WTC11 (cell line): ENCODE measurements at regions not wholly inside any gene's neighbourhood (a gene's known extent, or its start where the extent isn't known, plus 50 kb on each side); places are given as distances from the start of the nearest gene placed in this dataset.

Experiments used
- CBFB ChIP-seq: sonication (generic); formaldehyde crosslinking; IDR thresholded peaks from 2 replicates; pipeline ENCODE4 v1.8.1; 2022; ENCODE audit warnings: mild to moderate bottlenecking, low read depth, missing genetic modification reagents
- CREB1 ChIP-seq: sonication (generic); formaldehyde crosslinking; IDR thresholded peaks from 2 replicates; pipeline ENCODE4 v1.8.0; 2023; ENCODE audit warnings: mild to moderate bottlenecking, missing genetic modification reagents
- CTCF ChIP-seq: fragments of 200-600 bp; IDR thresholded peaks from 2 replicates; pipeline ENCODE4 v1.8.0; 2022; ENCODE audit warnings: antibody characterized with exemption
- FOXJ3 ChIP-seq: sonication (generic); formaldehyde crosslinking; IDR thresholded peaks from 2 replicates; pipeline ENCODE4 v1.9.0; 2021; ENCODE audit warnings: missing genetic modification reagents, mild to moderate bottlenecking, borderline replicate concordance
- GTF2I ChIP-seq: fragments of 250-450 bp; sonication (Bioruptor Pico); conservative IDR thresholded peaks from 2 replicates; pipeline ENCODE4 v1.4.0; 2021; ENCODE audit warnings: mild to moderate bottlenecking
- IRF2 ChIP-seq: sonication (generic); formaldehyde crosslinking; IDR thresholded peaks from 2 replicates; pipeline ENCODE4 v1.8.0; 2022; ENCODE audit warnings: low read depth, missing genetic modification reagents, borderline replicate concordance
- JUN ChIP-seq: sonication (generic); formaldehyde crosslinking; IDR thresholded peaks from 2 replicates; pipeline ENCODE4 v1.8.0; 2023; ENCODE audit warnings: mild to moderate bottlenecking, missing genetic modification reagents
- TCF7 ChIP-seq: sonication (generic); formaldehyde crosslinking; IDR thresholded peaks from 2 replicates; pipeline ENCODE4 v1.8.0; 2022; ENCODE audit warnings: mild to moderate bottlenecking, low read depth, missing genetic modification reagents, moderate library complexity
- TEAD4 ChIP-seq: sonication (generic); formaldehyde crosslinking; IDR thresholded peaks from 2 replicates; pipeline ENCODE4 v1.8.0; 2022; ENCODE audit warnings: mild to moderate bottlenecking, missing genetic modification reagents
- ZNF219 ChIP-seq: sonication (generic); formaldehyde crosslinking; IDR thresholded peaks from 2 replicates; pipeline ENCODE4 v1.8.0; 2023; ENCODE audit warnings: missing genetic modification reagents, mild to moderate bottlenecking, borderline replicate concordance
- TF ChIP-seq, protein P1 (sequence below): sonication (generic); formaldehyde crosslinking; IDR thresholded peaks from 2 replicates; pipeline ENCODE4 v1.8.1; 2023; ENCODE audit warnings: mild to moderate bottlenecking, missing genetic modification reagents, moderate library complexity
- TF ChIP-seq, protein P2 (sequence below): sonication (generic); formaldehyde crosslinking; IDR thresholded peaks from 2 replicates; pipeline ENCODE4 v1.8.0; 2022; ENCODE audit warnings: mild to moderate bottlenecking, missing genetic modification reagents

DNA sequence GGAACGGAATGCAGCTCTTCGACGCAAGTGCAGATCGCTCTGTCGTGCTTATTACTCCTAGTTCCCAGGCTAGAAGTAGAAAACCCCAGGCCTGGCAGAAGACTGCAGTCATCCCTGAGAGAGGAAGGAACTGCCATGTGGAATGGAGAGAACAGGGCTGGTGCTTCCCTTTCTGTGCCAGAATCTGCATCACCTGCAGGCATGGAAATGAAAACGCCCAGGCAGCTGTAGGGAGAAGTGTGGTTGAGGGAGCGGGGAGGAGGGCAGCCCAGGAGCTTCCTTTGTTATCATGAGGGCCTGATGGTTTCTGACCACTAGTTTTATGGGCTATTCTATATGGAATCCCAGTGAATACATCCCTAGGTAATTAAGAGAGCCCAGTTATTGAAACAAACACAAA lies 79.4 kb upstream of the SMIM21 start:
- TF ChIP-seq IRF2 (CRISPR knock-in tag): no peak
- TF ChIP-seq CREB1: no peak
- no peak for TF ChIP-seq CBFB (CRISPR knock-in tag)
- TF ChIP-seq, protein P1, sequence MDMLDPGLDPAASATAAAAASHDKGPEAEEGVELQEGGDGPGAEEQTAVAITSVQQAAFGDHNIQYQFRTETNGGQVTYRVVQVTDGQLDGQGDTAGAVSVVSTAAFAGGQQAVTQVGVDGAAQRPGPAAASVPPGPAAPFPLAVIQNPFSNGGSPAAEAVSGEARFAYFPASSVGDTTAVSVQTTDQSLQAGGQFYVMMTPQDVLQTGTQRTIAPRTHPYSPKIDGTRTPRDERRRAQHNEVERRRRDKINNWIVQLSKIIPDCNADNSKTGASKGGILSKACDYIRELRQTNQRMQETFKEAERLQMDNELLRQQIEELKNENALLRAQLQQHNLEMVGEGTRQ (CRISPR knock-in tag): no peak
- no peak for TF ChIP-seq CTCF
- TF ChIP-seq TEAD4 (CRISPR knock-in tag): no peak
- TF ChIP-seq, protein P2, sequence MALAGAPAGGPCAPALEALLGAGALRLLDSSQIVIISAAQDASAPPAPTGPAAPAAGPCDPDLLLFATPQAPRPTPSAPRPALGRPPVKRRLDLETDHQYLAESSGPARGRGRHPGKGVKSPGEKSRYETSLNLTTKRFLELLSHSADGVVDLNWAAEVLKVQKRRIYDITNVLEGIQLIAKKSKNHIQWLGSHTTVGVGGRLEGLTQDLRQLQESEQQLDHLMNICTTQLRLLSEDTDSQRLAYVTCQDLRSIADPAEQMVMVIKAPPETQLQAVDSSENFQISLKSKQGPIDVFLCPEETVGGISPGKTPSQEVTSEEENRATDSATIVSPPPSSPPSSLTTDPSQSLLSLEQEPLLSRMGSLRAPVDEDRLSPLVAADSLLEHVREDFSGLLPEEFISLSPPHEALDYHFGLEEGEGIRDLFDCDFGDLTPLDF (CRISPR knock-in tag): no peak
- TF ChIP-seq ZNF219 (CRISPR knock-in tag): no peak
- TF ChIP-seq JUN: no peak
- TF ChIP-seq FOXJ3: no peak
- no peak for TF ChIP-seq TCF7 (CRISPR knock-in tag)
- no peak for TF ChIP-seq GTF2I
